Glomerular visceral epithelial cell (primary cell): ENCODE measurements at regions not wholly inside any gene's neighbourhood (a gene's known extent, or its start where the extent isn't known, plus 50 kb on each side); places are given as distances from the start of the nearest gene placed in this dataset.
A peak's percentile ranks its signal among the peaks of the same experiment; 100 is the strongest.

Experiments used
- DNase-seq: peaks from one replicate; pipeline ENCODE4 v3.0.0-alpha.2; 2016; ENCODE audit errors: extremely low spot score

GRCh38 chr15:62697636-62698035, 344.9 kb upstream of the TPM1 start:
- no peak for DNase-seq

GRCh38 chr15:62698646-62699045, 343.9 kb upstream of the TPM1 start:
- DNase-seq, result no peak

GRCh38 chr15:62706317-62706716, 336.2 kb upstream of the TPM1 start:
- DNase-seq, result no peak

GRCh38 chr15:62708470-62708869, 334.1 kb upstream of the TPM1 start:
- no peak for DNase-seq

- DNase-seq, result no peak
Observed at GRCh38 chr15:62709261-62709660, 333.3 kb upstream of the TPM1 start.

GRCh38 chr15:62711691-62712454, 330.7 kb upstream of the TPM1 start:
- peak; percentile 8 for DNase-seq

- no peak for DNase-seq
Observed at GRCh38 chr15:62712455-62712839, 330.1 kb upstream of the TPM1 start.

GRCh38 chr15:62715946-62716345, 326.6 kb upstream of the TPM1 start:
- no peak for DNase-seq

GRCh38 chr15:62717496-62717895, 325.1 kb upstream of the TPM1 start:
- DNase-seq, result no peak

GRCh38 chr15:62719316-62719715, 323.2 kb upstream of the TPM1 start:
- no peak for DNase-seq

GRCh38 chr15:62722237-62722636, 320.3 kb upstream of the TPM1 start:
- no peak for DNase-seq

GRCh38 chr15:62726461-62726860, 316.1 kb upstream of the TPM1 start:
- no peak for DNase-seq

- no peak for DNase-seq
Observed at GRCh38 chr15:62727501-62727900, 315.0 kb upstream of the TPM1 start.

- no peak for DNase-seq
Observed at GRCh38 chr15:62730825-62731224, 311.7 kb upstream of the TPM1 start.

- DNase-seq, result no peak
Observed at GRCh38 chr15:62732078-62732477, 310.5 kb upstream of the TPM1 start.

- no peak for DNase-seq
Observed at GRCh38 chr15:62734706-62735105, 307.8 kb upstream of the TPM1 start.

- no peak for DNase-seq
Observed at GRCh38 chr15:62736756-62737155, 305.8 kb upstream of the TPM1 start.

GRCh38 chr15:62737551-62737950, 305.0 kb upstream of the TPM1 start:
- DNase-seq, result peak; percentile 18

- peak; percentile 81 for DNase-seq
Observed at GRCh38 chr15:62739082-62739481, 303.5 kb upstream of the TPM1 start.

GRCh38 chr15:62739507-62739906, 303.0 kb upstream of the TPM1 start:
- DNase-seq, result peak; percentile 44

- no peak for DNase-seq
Observed at GRCh38 chr15:62740141-62741004, 302.2 kb upstream of the TPM1 start.

- DNase-seq, result no peak
Observed at GRCh38 chr15:62741106-62741505, 301.4 kb upstream of the TPM1 start.
